ENCODE measurements at regions not wholly inside any gene's neighbourhood (a gene's known extent, or its start where the extent isn't known, plus 50 kb on each side); places are given as distances from the start of the nearest gene placed in this dataset.

DNA sequence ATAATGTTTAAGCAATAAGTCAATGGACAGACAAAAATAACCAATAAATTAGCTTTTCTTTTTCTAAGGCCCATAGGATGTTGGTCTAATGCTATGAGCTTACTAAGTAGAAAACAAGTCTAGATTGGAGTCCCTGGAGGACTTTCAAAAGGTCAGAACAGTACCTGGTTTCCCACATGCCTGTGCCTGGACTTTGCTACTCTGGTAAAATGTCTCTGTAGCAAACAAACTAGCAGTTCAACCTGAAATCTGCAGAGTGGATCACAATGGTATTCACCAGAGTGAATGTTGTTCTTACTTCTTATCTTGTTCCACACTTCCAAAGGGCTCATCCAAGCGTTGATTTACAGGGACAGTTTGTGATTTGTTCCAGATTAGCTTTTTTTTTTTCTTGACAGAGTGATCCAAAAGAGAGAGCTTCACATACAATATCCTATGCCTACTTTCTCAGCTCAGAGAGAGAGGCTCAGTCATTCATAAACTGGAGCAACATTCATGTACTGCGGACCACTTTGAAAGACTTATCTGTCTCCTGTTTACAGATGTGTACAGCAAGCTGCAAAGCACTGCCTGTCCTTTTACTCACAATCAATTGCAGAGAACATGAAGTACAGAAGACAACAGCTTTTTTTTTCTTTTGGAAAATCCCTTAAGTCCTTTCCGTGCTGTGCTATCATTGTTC lies 466.1 kb downstream of the SPATA31D1 start:
- H2BK20ac ChIP-seq (ENCODE audit: low read depth, low read length, poor library complexity, severe bottlenecking), result no peak overlapping the region
- H3K79me1 ChIP-seq (ENCODE audit: insufficient read depth, low read depth, low read length, poor library complexity, severe bottlenecking), result no peaks in the 10 kb centered on the region
- no peak overlapping the region for H3K23ac ChIP-seq (ENCODE audit: insufficient read length, low read depth, low read length)
- Mint-ChIP-seq H3K27me3 (ENCODE audit: low read depth) (no peaks in the 10 kb centered on the region), H3K4me3 (no peak overlapping the region), H3K9me3 (peaks cover 0 to 6% of the 10 kb centered on the region in 2 experiments; a peak in 4 of 5 replicates), H3K27ac (no peak overlapping the region; a peak in 1 of 7 replicates), H3K36me3 (ENCODE audit: insufficient read depth in 1 of 3, low read depth in 3 of 3) (peaks cover 0 to 7% (median 0%) of the 10 kb centered on the region in 3 experiments; a peak in 1 of 7 replicates), H3K4me1 (peaks cover 5 to 7% of the 10 kb centered on the region in 2 experiments; a peak in 3 of 4 replicates)
- no peaks in the 10 kb centered on the region for H4K20me1 ChIP-seq (ENCODE audit: control insufficient read depth, insufficient read depth, insufficient read length)
- no peaks in the 10 kb centered on the region for H3K23me2 ChIP-seq (ENCODE audit: insufficient read length, low read depth, low read length, poor library complexity, severe bottlenecking)
- H2BK12ac ChIP-seq (ENCODE audit: insufficient read length, low read depth, low read length), result no peak overlapping the region
- H4K91ac ChIP-seq (ENCODE audit: insufficient read length, low read depth, low read length), result no peak overlapping the region
- no peak overlapping the region for H3K4ac ChIP-seq (ENCODE audit: low read depth, low read length)
- H3K4me1 ChIP-seq (ENCODE audit: insufficient read depth, low read length), result no peaks in the 10 kb centered on the region
- no peak overlapping the region for H2AFZ ChIP-seq (ENCODE audit: low read length)
- TF ChIP-seq, protein P1, sequence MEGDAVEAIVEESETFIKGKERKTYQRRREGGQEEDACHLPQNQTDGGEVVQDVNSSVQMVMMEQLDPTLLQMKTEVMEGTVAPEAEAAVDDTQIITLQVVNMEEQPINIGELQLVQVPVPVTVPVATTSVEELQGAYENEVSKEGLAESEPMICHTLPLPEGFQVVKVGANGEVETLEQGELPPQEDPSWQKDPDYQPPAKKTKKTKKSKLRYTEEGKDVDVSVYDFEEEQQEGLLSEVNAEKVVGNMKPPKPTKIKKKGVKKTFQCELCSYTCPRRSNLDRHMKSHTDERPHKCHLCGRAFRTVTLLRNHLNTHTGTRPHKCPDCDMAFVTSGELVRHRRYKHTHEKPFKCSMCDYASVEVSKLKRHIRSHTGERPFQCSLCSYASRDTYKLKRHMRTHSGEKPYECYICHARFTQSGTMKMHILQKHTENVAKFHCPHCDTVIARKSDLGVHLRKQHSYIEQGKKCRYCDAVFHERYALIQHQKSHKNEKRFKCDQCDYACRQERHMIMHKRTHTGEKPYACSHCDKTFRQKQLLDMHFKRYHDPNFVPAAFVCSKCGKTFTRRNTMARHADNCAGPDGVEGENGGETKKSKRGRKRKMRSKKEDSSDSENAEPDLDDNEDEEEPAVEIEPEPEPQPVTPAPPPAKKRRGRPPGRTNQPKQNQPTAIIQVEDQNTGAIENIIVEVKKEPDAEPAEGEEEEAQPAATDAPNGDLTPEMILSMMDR (conservative IDR thresholded peaks at IDR 0.05), result no peak
- no peak overlapping the region for H4K5ac ChIP-seq (ENCODE audit: insufficient read length, low read depth, low read length)
- no peak overlapping the region for H3K27ac ChIP-seq (ENCODE audit: insufficient read length, low read depth, low read length)
- H3K9me3 ChIP-seq (ENCODE audit: control insufficient read depth, low read depth, low read length), result no peaks in the 10 kb centered on the region
- H2BK15ac ChIP-seq (ENCODE audit: low read depth, low read length), result no peak overlapping the region
- H3K18ac ChIP-seq (ENCODE audit: insufficient read length, low read depth, low read length), result no peak overlapping the region
- H3K79me2 ChIP-seq (ENCODE audit: insufficient read depth, low read length), result no peaks in the 10 kb centered on the region
- no peak for DNase-seq
- H3K56ac ChIP-seq (ENCODE audit: insufficient read length, low read depth, low read length), result no peak overlapping the region
- H3T11ph ChIP-seq (ENCODE audit: low read length), result no peak overlapping the region
- H3K4me2 ChIP-seq (ENCODE audit: insufficient read depth, insufficient read length, low read length), result no peak overlapping the region
- no peak overlapping the region for H2BK5ac ChIP-seq (ENCODE audit: insufficient read length, low read length)
- H3K9ac ChIP-seq (ENCODE audit: extremely low read depth, insufficient read length, low read length), result no peak overlapping the region
- no peak overlapping the region for H2AK5ac ChIP-seq (ENCODE audit: insufficient read length, low read length)
- no CpG with 5 or more reads among the region's 3 CpGs for WGBS (ENCODE audit: extremely low coverage, insufficient read length, low lambda C conversion rate)
- H2BK120ac ChIP-seq (ENCODE audit: low read depth, low read length, poor library complexity, severe bottlenecking), result no peak overlapping the region
- no peak overlapping the region for H4K8ac ChIP-seq (replicated peaks; ENCODE audit: insufficient read length, low read depth, low read length)
- H3K14ac ChIP-seq (ENCODE audit: insufficient read depth, low read length), result no peak overlapping the region
- no peaks in the 10 kb centered on the region for H3K27me3 ChIP-seq (ENCODE audit: insufficient read depth, low read length)
